Midbrain (tissue), 1 donor: ENCODE measurements at regions not wholly inside any gene's neighbourhood (a gene's known extent, or its start where the extent isn't known, plus 50 kb on each side); places are given as distances from the start of the nearest gene placed in this dataset.

Experiments
- DNase-seq: peaks from one replicate; lab custom pipeline; 2025; lab: John Stamatoyannopoulos, UW

DNA sequence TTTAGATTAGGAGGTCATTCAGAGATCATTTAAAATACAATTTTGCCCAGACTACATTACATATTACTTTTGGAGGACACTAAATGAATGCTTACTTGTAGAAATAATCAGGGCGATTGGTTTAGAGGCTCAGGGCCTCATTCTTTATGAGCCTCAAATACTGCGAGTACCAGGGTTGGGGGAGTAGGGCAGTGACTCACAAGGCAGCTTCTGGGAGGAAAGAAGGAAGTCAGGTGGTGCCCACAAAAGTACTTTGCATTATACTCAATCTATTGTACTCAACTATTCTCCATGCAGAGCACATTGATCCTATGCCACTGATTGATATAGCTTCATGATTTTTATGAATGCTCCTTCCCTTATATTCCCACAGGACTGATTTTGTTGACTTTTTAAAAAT is 166.9 kb downstream of the SOCS6 start:
- no peak for DNase-seq

DNA sequence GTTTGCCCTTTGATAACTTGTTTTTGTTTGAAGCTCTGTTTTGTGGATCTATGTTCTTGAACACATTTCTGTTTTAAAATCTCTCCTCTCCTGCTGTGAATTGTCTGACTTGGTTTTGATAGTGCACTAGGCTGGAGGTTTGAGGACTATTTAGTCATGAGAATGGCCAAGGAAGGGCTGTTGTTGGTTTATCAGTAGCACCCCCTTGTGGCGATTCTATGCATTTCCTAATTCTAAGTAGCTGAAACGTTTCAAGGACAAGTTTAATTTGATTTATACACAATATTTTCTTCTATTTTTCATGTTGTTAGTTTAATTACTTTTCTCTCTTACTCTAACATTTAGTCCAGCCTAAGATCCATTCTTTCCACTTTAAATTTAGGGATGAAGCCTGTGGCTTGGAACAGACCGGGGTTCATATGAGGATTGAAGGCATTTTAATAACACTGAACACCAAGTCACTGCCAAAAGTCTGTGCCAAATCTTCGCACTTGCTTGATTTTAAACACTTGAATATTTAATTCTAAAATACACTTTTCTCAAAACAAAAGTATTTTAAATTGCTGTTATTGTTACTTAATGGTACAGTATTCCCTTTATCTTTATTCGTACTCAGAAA is 166.0 kb downstream of the SOCS6 start:
- DNase-seq, result peak; percentile 65

DNA sequence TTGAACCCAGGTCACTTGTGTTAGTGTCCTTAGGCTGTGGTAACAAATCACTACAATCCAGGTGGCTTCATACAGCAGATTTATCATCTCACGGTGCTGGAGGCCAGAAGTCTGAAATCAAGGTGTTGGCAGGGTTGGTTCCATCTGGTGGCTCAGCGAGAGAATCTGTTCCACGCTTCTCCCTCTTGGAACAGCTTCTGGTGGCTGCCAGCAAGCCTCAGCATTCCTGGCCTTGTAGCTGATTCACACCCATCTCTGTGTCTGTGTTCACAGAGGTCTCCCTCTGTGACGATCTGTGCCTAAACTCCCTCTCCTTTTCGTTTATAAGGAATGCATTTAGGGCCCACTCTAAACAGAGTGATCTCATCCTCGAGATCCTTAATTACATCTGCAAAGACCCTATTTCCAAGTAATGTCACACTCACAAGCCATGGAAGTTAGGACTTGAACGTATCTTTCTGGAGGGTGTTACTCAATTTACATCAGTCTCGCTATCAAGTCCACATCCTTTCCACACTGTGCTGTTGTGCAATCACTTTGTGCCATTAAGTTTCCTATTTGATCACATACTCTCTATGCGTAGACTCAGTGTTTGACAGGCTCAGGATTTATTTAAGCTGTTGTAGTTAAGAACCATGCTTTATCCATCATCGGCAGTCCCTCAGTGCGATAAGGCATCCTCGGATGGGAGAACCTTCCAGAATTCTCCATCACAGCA is 164.4 kb downstream of the SOCS6 start:
- DNase-seq, result no peak

DNA sequence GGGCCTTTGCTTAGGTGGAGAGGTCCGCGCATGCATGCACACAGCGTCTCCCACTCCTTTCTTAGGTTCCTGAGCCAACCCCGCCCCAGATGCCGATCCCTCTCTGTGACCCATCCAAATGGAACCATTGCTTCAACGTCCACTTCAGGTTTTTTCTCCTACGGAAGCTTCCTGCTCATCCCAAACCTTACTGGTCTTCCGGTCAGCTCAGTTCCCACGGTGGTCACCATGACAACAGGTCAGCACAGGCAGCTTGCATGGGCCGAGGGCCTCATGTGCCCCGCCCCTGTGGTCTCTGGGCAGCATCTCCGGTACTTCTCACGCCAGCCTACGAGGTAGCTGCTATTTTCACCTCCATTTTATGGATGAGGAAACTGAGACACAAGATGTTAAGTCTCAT is 163.7 kb downstream of the SOCS6 start:
- no peak for DNase-seq

DNA sequence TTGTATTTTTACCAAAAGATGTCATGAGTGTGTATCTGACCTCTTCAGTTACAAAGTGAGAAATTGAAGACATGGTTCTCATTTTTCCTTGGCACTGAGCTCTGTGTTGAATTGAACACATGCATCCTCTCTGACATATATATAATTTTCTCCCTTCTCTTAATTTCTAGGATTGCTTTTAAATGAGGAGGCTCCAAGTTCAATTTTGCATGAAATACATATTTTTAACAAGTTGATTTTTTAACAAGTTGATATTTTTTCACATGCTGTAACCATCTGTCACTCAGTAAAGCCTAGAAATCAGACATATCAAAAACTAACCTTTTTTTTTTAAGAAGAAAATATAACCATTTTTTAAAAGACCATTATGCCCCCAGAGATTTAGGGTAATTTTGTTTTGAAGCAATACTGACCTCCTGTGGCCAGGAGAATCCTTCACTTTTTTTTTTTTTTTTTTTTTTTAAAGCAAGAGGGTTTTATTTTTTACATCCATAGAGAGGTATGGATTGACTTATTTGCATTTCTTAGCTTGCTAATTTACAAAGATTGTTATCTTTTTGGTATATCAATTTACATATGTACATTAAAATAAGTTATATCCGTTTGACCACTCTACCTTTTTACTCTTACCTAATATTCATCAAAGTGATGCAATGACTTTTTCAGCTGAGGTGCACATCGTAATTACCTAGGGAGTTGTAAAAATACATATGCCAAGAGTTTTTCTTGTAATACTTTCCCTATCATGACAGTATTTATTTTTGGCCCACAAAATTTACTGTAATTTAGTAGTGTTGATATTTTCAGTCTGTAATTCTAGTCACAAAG is 161.8 kb downstream of the SOCS6 start:
- DNase-seq, result no peak

DNA sequence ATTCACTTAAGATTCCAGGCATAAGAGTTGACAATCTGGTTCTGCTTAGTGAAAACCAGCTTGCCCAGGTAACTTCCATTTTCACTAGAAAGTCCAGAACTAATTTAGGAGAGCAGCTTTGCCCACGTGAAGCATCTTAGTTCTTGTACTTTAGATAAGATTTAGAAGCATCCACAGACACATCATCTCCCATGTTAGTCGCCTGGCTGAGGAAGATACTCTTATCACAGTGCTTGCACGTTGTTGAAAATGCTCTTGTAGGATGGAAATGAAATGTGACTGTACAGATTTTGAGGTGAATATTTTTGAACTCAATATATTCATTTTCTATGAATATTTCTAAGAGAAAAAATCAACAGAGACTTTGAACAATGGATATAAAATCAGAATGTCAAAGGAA is 159.7 kb downstream of the SOCS6 start:
- DNase-seq, result no peak

DNA sequence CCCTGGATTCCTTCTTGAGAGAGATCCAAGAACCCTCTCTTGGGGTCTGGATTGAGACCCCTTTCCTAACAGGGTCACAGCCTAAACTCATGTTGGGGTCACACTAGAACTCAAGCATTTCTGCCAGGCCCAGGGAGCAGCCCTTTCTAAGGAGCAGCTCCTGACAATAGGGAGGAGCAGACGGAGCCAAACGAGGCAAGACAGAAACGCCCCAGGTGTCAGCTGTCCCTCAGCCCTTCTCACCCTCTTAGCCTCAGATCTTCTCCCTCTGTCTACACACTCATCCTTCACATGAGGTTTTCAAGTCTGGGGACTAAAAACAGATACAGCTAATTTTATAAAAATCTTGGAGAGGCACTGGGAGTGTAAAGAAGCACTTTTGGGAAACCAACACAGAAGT is 157.2 kb downstream of the SOCS6 start:
- no peak for DNase-seq

DNA sequence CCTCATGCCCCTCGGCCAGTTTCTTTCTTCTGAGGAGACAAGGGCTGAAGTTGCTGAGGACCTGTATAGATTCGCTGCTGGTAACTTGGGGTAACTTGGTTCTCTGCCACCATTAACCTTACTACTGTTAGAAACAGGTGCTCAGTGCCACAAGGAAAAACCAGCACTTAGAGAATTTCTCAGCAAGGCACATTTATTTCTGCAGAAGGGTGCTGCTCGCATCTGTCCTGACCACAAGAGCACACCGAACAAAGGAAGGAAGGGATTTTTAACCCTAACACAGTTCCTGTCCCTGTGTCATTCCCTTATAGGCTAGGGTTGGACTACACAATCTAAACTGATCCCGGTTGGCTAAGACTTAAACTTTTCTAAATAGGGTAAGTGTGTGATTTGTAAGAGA is 154.1 kb downstream of the SOCS6 start:
- no peak for DNase-seq

DNA sequence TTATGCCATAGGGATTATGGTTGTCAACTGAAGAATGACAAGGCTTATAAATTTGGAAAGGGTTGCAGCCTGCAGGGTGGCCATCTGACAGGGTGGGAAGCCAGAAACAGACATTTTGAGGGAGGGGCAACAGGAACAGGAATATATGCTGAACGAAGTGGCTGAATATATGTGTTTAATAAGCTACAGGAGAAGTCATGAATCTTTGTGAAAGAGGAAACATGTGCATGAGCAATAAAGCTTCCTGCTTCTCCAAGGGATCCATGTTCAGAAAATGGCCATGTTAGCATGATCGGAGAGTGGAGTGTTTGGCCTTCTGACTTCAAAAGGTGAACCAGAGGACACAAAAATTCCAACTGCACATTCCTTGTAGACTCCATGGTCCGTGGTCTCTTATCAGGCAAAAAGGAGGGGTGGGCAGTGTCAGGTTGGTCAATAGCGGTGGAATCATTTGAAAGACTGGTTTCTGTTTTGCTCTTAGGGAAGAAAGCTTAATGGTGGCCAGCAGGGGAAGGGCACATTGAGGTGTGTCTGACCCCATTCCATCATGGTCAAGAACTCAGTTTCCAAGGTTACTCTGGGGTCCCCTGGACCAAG is 144.1 kb downstream of the SOCS6 start:
- no peak for DNase-seq

DNA sequence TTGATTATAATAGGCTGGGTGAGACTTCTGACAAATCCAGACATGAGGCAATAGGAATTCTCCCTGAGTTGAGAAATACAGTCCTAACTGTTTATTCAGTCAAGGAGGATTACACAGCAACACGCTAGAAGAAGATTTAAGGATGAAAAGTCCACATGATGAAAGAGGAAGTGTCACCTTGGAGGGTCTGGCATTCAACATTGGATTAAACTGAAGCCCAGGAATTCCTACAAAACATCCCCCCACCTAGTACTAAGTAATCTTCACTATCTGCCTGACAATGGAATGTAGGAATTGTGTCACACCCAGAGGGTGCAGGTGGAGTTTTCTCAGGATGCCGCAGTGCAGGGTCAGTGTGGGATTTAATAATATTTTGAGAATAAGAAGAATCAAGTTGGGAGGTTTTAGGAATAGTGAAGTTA is 142.4 kb downstream of the SOCS6 start:
- no peak for DNase-seq

DNA sequence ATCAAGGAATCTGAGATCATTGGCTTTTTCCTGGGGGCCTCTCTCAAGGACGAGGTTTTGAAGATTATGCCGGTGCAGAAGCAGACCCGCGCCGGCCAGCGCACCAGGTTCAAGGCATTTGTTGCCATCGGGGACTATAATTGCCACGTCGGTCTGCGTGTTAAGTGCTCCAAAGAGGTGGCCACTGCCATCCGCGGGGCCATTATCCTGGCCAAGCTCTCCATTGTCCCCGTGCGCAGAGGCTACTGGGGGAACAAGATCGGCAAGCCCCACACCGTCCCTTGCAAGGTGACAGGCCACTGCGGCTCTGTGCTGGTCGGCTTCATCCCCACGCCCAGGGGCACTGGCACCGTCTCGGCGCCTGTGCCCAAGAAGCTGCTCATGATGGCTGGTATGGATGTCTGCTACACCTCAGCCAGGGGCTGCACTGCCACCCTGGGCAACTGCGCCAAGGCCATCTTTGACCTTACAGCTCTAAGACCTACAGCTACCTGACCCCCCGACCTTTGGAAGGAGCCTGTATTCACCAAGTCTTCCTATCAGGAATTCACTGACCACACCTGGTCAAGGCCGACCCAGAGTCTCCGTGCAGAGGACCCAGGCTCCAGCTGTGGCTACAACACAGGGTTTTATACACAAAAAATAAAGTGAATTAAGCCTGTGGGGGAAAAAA is 141.8 kb downstream of the SOCS6 start:
- no peak for DNase-seq

DNA sequence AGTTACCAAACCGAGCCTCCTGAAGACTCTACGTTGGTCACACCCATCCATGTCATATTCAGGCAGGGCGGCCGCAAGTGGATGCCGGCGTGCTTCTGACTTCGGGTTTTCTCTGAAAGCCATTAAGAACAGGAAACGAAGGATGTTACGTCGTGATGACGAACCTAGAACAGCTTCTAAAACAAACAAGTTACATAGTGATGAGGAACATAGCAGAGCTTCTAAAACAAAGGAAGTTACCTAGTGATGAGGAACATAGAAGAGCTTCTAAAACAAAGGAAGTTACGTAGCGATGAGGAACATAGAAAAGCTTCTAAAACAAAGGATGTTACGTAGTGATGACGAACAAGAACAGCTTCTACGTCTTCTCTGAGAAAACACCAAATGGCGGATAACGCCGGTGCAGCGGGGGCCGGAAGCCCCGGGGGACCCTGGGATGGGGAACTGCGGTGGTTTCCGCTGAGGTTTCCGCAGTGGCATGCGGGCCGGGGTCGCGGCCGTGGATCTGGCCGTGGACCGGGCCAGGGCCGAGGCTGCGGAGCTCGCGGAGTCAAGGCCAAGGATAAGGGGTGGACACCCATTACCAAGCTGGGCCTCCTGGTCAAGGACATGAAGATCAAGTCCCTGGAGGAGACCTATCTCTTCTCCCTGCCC is 141.1 kb downstream of the SOCS6 start:
- no peak for DNase-seq

DNA sequence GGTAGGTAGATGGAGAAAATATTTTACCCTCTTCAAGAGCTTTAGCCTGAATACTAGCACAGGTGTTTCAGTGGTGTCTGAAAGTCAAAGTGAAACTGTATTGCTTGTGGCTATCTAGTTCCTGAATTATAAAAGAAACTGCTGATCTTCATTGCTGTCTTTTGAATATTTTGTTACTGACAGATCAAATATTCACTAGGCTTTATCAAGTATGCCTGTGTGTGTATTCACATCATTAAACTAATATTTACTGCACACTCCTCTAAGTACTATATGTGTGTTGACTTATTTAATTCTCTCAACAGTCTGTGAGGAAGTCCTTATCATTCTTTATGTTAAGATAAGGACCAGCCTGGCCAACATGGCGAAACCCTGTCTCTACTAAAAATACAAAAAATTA is 139.6 kb downstream of the SOCS6 start:
- no peak for DNase-seq

DNA sequence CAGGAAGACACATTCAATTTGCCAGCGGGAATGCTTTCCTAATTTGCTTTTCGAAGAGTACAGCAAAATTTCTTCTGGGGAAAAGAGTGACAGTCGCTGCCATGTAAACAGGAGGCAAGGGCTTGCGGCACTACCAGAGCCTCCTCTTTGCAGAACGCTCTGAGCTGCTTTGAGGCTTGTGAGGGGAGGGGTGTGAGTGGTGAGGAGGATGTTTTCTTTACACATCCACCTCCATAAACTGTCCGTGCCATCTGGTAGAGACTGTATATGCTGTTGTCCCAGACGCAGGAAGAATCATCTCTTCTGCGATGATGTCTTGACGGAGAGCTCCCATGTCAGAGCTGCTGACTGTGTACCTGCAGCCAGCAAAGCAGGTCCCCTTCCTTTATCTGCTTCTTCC is 138.0 kb downstream of the SOCS6 start:
- no peak for DNase-seq

DNA sequence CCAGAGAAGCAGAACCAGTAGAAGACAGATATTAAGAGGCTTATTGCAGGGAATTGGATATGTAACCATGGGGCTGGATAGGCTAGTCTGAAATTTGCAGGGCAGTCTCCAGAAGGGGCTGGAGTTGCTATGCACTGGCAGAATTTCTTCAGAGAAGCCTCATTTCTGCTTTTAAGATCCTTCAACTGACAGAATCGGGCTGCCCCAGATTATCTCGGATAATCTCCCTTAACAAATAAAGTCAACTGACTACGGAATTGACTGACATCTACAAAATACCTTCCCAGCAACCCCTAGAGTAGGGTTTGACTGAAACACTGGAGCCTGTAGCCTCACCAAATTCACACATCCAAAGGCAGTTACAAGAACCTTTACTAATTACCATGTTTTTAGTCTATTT is 136.4 kb downstream of the SOCS6 start:
- DNase-seq, result no peak

DNA sequence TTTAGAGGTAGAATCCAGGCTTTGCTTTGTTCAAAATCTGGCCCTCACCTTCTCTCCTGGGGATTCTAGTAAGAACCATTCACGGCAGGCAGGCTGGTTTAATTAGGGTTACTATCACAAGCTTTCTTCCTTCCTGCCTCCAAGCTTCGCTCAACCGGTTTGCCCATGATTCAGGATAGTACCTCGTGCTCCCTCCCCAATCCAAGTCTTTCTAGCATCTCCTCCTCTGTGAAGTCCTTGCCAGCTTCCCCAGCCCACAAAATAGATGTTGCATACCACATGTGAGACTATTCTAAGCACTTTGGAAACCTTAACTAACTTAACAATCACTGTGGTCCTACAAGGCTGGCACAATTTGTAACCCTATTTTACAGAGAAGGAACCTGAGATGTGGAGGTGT is 135.1 kb downstream of the SOCS6 start:
- no peak for DNase-seq

DNA sequence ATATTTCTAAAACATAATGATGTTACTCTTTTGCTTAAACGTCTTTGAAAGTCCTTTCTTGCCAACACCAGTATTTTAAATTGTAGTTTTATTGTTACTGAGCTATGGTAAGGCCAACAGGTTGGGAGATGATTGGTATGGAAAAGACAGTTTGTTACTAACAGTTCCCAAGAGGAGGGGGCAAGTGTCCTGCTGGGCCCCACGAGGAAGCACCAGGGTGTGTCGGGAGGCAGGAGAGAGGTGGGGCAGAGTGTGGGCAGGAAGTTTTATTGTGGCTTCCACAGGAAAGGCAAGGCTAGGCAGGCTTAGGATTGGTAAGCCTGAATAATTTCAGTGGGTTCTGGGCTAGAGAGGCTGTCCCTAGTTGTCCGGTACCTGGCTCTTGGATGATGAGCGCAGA is 134.3 kb downstream of the SOCS6 start:
- no peak for DNase-seq

DNA sequence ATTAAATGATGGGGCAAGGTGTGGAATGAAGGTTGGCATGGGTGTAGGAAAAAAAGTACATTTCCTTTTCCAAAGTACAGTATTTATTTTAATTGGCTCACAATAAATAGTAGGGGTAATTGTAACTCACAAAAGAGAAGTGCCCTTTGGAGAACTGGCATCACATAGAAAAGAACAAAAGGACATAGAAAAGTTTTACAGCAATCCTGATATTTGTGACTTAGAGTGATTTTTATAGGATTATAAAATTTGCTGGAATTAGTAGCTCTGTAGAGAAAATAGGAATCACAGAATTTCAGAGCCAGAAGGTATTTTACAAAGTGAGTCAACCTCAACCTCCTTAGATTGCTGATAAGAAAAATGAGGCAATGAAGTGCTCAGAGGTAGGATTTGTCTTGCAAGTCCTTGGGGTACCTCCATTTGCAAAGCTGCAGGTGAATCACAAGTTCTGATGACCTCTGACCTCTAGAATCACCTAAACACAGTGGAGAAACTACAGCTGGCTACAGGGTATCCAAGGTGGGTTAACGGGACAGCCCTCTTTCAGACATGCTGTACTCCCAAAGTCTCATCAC is 133.6 kb downstream of the SOCS6 start:
- no peak for DNase-seq

DNA sequence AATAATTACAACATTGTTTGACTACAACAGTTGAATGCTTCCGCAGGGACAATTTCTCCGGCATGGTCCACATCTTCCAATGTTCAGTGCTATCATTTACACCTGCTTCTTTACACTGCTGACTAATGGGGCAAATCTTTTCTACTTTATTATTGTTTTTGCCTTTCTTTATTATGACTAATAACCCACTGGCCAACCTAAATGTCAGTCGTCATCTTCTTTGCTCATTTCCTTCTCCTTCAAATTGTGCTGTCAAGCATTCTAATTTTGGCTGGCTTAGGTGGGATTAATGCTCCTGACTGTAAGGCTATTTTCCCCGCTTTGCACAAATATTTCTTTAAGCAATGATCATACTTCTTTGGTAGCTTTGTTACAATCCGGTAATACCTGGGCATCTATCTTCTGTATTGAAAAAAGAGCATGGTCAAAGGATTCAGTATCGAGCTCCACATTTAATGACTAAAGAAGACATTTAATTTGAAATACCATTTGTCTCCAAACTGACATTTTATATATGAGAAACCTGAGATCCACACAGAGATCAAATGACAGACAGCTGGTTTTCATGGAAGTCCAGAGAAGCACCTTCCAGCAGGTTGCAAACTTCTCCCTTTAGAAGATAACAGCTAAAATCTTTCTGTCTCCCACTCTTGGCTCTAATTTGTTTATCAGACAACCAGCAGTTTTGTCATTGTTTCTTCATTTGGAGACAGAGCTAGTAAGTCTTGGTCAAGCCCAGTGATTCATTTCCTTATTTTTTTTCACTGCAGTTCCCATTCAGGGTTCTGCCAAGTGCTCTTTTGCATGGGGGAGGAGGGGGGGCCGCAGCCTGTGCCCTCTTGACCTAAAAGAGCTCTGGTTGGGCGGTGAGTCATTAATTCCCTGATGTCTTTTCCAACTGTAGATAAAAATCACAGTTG is 132.9 kb downstream of the SOCS6 start:
- peak; percentile 32 for DNase-seq
